H9 (cell line): ENCODE measurements at regions not wholly inside any gene's neighbourhood (a gene's known extent, or its start where the extent isn't known, plus 50 kb on each side); places are given as distances from the start of the nearest gene placed in this dataset.

ENCODE experiments used
- DNase-seq: peaks from one replicate; pipeline ENCODE4 v3.0.0-alpha.2; 2017
- H2AFZ ChIP-seq: one replicate; pipeline ENCODE4 v1.6.1; 2013; ENCODE audit warnings: mild to moderate bottlenecking, low read length, control low read depth, moderate library complexity
- H2AK5ac ChIP-seq: 2 replicates; pipeline ENCODE4 v1.6.1; 2013; ENCODE audit warnings: low read length, control low read depth, mixed read lengths; ENCODE audit not compliant: insufficient read length
- H2BK120ac ChIP-seq: one replicate; pipeline ENCODE4 v1.6.1; 2013; ENCODE audit warnings: low read depth, mild to moderate bottlenecking, low read length, control low read depth, inconsistent platforms; ENCODE audit not compliant: poor library complexity, severe bottlenecking
- H2BK12ac ChIP-seq: 2 replicates; pipeline ENCODE4 v1.6.1; 2013; ENCODE audit warnings: low read length, control low read depth, mixed read lengths, low read depth; ENCODE audit not compliant: insufficient read length
- H2BK15ac ChIP-seq: 2 replicates; pipeline ENCODE4 v1.6.1; 2013; ENCODE audit warnings: low read depth, low read length, control low read depth
- H2BK20ac ChIP-seq: one replicate; pipeline ENCODE4 v1.6.1; 2013; ENCODE audit warnings: low read depth, mild to moderate bottlenecking, low read length, control low read depth, inconsistent platforms; ENCODE audit not compliant: poor library complexity, severe bottlenecking
- H2BK5ac ChIP-seq: 2 replicates; pipeline ENCODE4 v1.6.1; 2013; ENCODE audit warnings: low read length, control low read depth, mixed read lengths; ENCODE audit not compliant: insufficient read length
- H3K14ac ChIP-seq: 2 replicates; pipeline ENCODE4 v1.6.1; 2013; ENCODE audit warnings: low read length, control low read depth; ENCODE audit not compliant: insufficient read depth
- H3K18ac ChIP-seq: 2 replicates; pipeline ENCODE4 v1.6.1; 2013; ENCODE audit warnings: low read depth, mild to moderate bottlenecking, mixed read lengths, low read length, control low read depth; ENCODE audit not compliant: insufficient read length
- H3K23ac ChIP-seq: 2 replicates; pipeline ENCODE4 v1.6.1; 2013; ENCODE audit warnings: low read length, control low read depth, mixed read lengths, low read depth; ENCODE audit not compliant: insufficient read length
- H3K23me2 ChIP-seq: 2 replicates; pipeline ENCODE4 v1.6.1; 2013; ENCODE audit warnings: low read depth, mild to moderate bottlenecking, mixed read lengths, low read length, control low read depth; ENCODE audit not compliant: insufficient read length, poor library complexity, severe bottlenecking
- H3K27ac ChIP-seq: 2 replicates; pipeline ENCODE4 v1.5.1; 2013; ENCODE audit warnings: low read length, control low read depth, mixed read lengths, low read depth; ENCODE audit not compliant: insufficient read length
- H3K27me3 ChIP-seq: 2 replicates; pipeline ENCODE4 v1.6.1; 2013; ENCODE audit warnings: low read length, control low read depth, inconsistent platforms; ENCODE audit not compliant: insufficient read depth
- H3K4ac ChIP-seq: 2 replicates; pipeline ENCODE4 v1.6.1; 2013; ENCODE audit warnings: low read depth, mild to moderate bottlenecking, control low read depth, inconsistent platforms, low read length, moderate library complexity
- H3K4me1 ChIP-seq: 2 replicates; pipeline ENCODE4 v1.6.1; 2013; ENCODE audit warnings: low read length, control low read depth, inconsistent platforms; ENCODE audit not compliant: insufficient read depth
- H3K4me2 ChIP-seq: 2 replicates; pipeline ENCODE4 v1.6.1; 2013; ENCODE audit warnings: low read length, control low read depth, mixed read lengths; ENCODE audit not compliant: insufficient read length, insufficient read depth
- H3K56ac ChIP-seq: 2 replicates; pipeline ENCODE4 v1.6.1; 2013; ENCODE audit warnings: low read depth, mild to moderate bottlenecking, mixed read lengths, low read length, control low read depth; ENCODE audit not compliant: insufficient read length
- H3K79me1 ChIP-seq: 2 replicates; pipeline ENCODE4 v1.6.1; 2013; ENCODE audit warnings: low read depth, mild to moderate bottlenecking, moderate library complexity, low read length, control low read depth, inconsistent platforms; ENCODE audit not compliant: insufficient read depth, poor library complexity, severe bottlenecking
- H3K79me2 ChIP-seq: 2 replicates; pipeline ENCODE4 v1.6.1; 2013; ENCODE audit warnings: low read length, control low read depth, inconsistent platforms; ENCODE audit not compliant: insufficient read depth
- H3K9ac ChIP-seq: 2 replicates; pipeline ENCODE4 v1.6.1; 2013; ENCODE audit warnings: low read length, control low read depth, mixed read lengths; ENCODE audit not compliant: insufficient read length; ENCODE audit errors: extremely low read depth
- H3K9me3 ChIP-seq: one replicate; pipeline ENCODE4 v1.6.1; 2013; ENCODE audit warnings: low read depth, low read length, inconsistent platforms; ENCODE audit not compliant: control insufficient read depth
- H3T11ph ChIP-seq: one replicate; pipeline ENCODE4 v1.6.1; 2013; ENCODE audit warnings: mild to moderate bottlenecking, low read length, control low read depth, inconsistent platforms
- H4K20me1 ChIP-seq: one replicate; pipeline ENCODE4 v1.6.1; 2013; ENCODE audit not compliant: control insufficient read depth, insufficient read length, insufficient read depth
- H4K5ac ChIP-seq: 2 replicates; pipeline ENCODE4 v1.6.1; 2013; ENCODE audit warnings: low read depth, mild to moderate bottlenecking, mixed read lengths, low read length, control low read depth; ENCODE audit not compliant: insufficient read length
- H4K8ac ChIP-seq: replicated peaks from 2 replicates; pipeline ENCODE4 v1.6.1; 2013; ENCODE audit warnings: low read length, control low read depth, mixed read lengths, low read depth; ENCODE audit not compliant: insufficient read length
- H4K91ac ChIP-seq: 2 replicates; pipeline ENCODE4 v1.6.1; 2013; ENCODE audit warnings: low read depth, mild to moderate bottlenecking, moderate library complexity, mixed read lengths, low read length, control low read depth; ENCODE audit not compliant: insufficient read length
- H3K27ac Mint-ChIP-seq, 3 experiments: 2 replicates in 2 of 3; 3 replicates in 1 of 3; pipeline ENCODE4 v1.8.0; 2020 to 2021; ENCODE audit warnings: mixed read lengths in 3 of 3, mild to moderate bottlenecking in 1 of 3, moderate library complexity in 1 of 3
- H3K27me3 Mint-ChIP-seq: 2 replicates; pipeline ENCODE4 v1.8.0; 2021; ENCODE audit warnings: low read depth, mild to moderate bottlenecking, moderate library complexity, mixed read lengths
- H3K36me3 Mint-ChIP-seq, 3 experiments: 2 replicates in 2 of 3; 3 replicates in 1 of 3; pipeline ENCODE4 v1.8.0; 2020 to 2021; ENCODE audit warnings: low read depth in 3 of 3, mixed read lengths in 3 of 3; ENCODE audit not compliant: insufficient read depth in 1 of 3
- H3K4me1 Mint-ChIP-seq, 2 experiments: 2 replicates each; pipeline ENCODE4 v1.8.0; 2020; ENCODE audit warnings: mixed read lengths in 2 of 2
- H3K4me3 Mint-ChIP-seq, 2 experiments: 2 replicates in 1 of 2; 3 replicates in 1 of 2; pipeline ENCODE4 v1.8.0; 2020 to 2021; ENCODE audit warnings: mild to moderate bottlenecking in 2 of 2, mixed read lengths in 2 of 2, moderate library complexity in 1 of 2
- H3K9me3 Mint-ChIP-seq, 2 experiments: 2 replicates in 1 of 2; 3 replicates in 1 of 2; pipeline ENCODE4 v1.8.0; 2020; ENCODE audit warnings: mild to moderate bottlenecking in 2 of 2, mixed read lengths in 2 of 2, moderate library complexity in 1 of 2
- CTCF ChIP-seq: fragments of 200-600 bp; sonication (generic); conservative IDR thresholded peaks from 3 replicates; pipeline ENCODE4 v1.8.0; 2021; ENCODE audit warnings: antibody characterized with exemption, mild to moderate bottlenecking
- WGBS: extraction: QIAGEN DNeasy Blood & Tissue Kit; methylation state at CpG from one replicate; pipeline ENCODE4 v1.1.7; 2013; ENCODE audit warnings: missing lambda C conversion rate, low lambda C conversion rate, mixed read lengths; ENCODE audit not compliant: insufficient read length; ENCODE audit errors: extremely low coverage; 5-methylcytosine and 5-hydroxymethylcytosine counted together

- no peak for TF ChIP-seq CTCF
- Histone ChIP-seq H3K4me2 (no peak overlapping the region), H2AK5ac (no peak overlapping the region), H2AFZ (no peak overlapping the region), H2BK15ac (no peak overlapping the region), H3K27me3 (no peaks in the 10 kb centered on the region), H3K23me2 (no peaks in the 10 kb centered on the region), H3K56ac (no peak overlapping the region), H3K23ac (no peak overlapping the region), H3K14ac (no peak overlapping the region), H2BK20ac (no peak overlapping the region), H2BK5ac (no peak overlapping the region), H2BK12ac (no peak overlapping the region), H3K4me1 (0 out of 2 replicates have a peak, but pooled peaks cover 2% of the 10 kb centered on the region), H3K4ac (no peak overlapping the region; the same call in 1 of the 2 replicates), H4K20me1 (no peaks in the 10 kb centered on the region), H3K79me1 (no peaks in the 10 kb centered on the region), H2BK120ac (no peak overlapping the region), H3K9ac (no peak overlapping the region), H3T11ph (no peak overlapping the region), H4K91ac (no peak overlapping the region), H3K9me3 (no peaks in the 10 kb centered on the region), H4K8ac (no peak overlapping the region), H3K79me2 (no peaks in the 10 kb centered on the region), H3K27ac (no peak overlapping the region), H4K5ac (no peak overlapping the region), H3K18ac (no peak overlapping the region)
- Mint-ChIP-seq H3K27ac (peak overlapping the region in 1 of 3 experiments; percentile 22; a peak in 1 of 7 replicates), H3K4me1 (peaks cover 4 to 5% of the 10 kb centered on the region in 2 experiments), H3K36me3 (peaks cover 0 to 7% (median 3%) of the 10 kb centered on the region in 3 experiments; a peak in 3 of 7 replicates), H3K9me3 (peaks cover 11 to 13% of the 10 kb centered on the region in 2 experiments; a peak in 4 of 5 replicates), H3K27me3 (peaks cover 2% of the 10 kb centered on the region), H3K4me3 (no peak overlapping the region)
- DNase-seq = no peak
- WGBS = no CpG with 5 or more reads among the region's 10 CpGs
Observed at GRCh38 chr5:2353871-2354440, 397.5 kb downstream of the IRX2 start.
